WERI-Rb-1 (cell line): ENCODE measurements at regions not wholly inside any gene's neighbourhood (a gene's known extent, or its start where the extent isn't known, plus 50 kb on each side); places are given as distances from the start of the nearest gene placed in this dataset.

Source experiments
- DNase-seq: peaks from one replicate; pipeline ENCODE4 v3.0.0-alpha.2; 2020
- H3K27ac ChIP-seq: fragments of 250-450 bp; sonication (Bioruptor Pico); 2 replicates; pipeline ENCODE4 v1.5.1; 2020; ENCODE audit warnings: mild to moderate bottlenecking, moderate library complexity
- H3K27me3 ChIP-seq: fragments of 250-450 bp; sonication (Bioruptor Pico); 2 replicates; pipeline ENCODE4 v1.5.1; 2021; ENCODE audit warnings: mild to moderate bottlenecking, low read depth, moderate library complexity; ENCODE audit not compliant: insufficient read depth, severe bottlenecking
- H3K36me3 ChIP-seq: fragments of 250-450 bp; sonication (Bioruptor Pico); 2 replicates; pipeline ENCODE4 v1.5.1; 2020; ENCODE audit warnings: mild to moderate bottlenecking, moderate library complexity
- H3K4me3 ChIP-seq: 2 replicates; pipeline ENCODE4 v1.5.1; 2011; ENCODE audit warnings: low read depth, mild to moderate bottlenecking, control low read depth, low read length
- H3K9me3 ChIP-seq: fragments of 250-450 bp; sonication (Bioruptor Pico); 2 replicates; pipeline ENCODE4 v1.5.1; 2021; ENCODE audit warnings: mild to moderate bottlenecking, moderate library complexity; ENCODE audit not compliant: severe bottlenecking
- TF ChIP-seq, protein P1 (sequence below): IDR thresholded peaks from 2 replicates; pipeline ENCODE4 v1.5.1; 2011; ENCODE audit warnings: low read depth, mild to moderate bottlenecking, control low read depth, inconsistent platforms, low read length

DNA sequence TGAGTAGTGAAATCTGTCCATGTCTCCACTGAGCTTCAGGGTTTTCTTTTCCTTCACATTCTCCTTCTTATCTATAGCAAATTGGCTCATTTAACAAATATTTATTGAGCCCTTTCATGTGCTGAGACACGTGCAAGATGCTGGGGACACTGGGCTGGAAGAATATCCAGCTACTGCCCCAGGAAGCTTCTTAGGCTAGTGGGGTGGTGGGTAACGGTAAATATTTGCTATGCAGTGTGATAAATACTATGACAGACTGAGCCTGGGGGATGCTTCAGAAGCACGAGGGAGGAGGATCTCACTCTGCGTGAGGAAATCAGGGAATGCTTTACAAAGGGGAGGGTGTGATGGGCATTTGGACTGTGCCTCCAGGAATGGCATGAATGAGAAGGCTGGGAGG lies 524.1 kb downstream of the GRIN2A start:
- no peak overlapping the region for H3K27ac ChIP-seq
- no peaks in the 10 kb centered on the region for H3K36me3 ChIP-seq
- no peaks in the 10 kb centered on the region for H3K9me3 ChIP-seq
- TF ChIP-seq, protein P1, sequence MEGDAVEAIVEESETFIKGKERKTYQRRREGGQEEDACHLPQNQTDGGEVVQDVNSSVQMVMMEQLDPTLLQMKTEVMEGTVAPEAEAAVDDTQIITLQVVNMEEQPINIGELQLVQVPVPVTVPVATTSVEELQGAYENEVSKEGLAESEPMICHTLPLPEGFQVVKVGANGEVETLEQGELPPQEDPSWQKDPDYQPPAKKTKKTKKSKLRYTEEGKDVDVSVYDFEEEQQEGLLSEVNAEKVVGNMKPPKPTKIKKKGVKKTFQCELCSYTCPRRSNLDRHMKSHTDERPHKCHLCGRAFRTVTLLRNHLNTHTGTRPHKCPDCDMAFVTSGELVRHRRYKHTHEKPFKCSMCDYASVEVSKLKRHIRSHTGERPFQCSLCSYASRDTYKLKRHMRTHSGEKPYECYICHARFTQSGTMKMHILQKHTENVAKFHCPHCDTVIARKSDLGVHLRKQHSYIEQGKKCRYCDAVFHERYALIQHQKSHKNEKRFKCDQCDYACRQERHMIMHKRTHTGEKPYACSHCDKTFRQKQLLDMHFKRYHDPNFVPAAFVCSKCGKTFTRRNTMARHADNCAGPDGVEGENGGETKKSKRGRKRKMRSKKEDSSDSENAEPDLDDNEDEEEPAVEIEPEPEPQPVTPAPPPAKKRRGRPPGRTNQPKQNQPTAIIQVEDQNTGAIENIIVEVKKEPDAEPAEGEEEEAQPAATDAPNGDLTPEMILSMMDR: no peak
- no peak overlapping the region for H3K4me3 ChIP-seq
- no peaks in the 10 kb centered on the region for H3K27me3 ChIP-seq
- DNase-seq: no peak

DNA sequence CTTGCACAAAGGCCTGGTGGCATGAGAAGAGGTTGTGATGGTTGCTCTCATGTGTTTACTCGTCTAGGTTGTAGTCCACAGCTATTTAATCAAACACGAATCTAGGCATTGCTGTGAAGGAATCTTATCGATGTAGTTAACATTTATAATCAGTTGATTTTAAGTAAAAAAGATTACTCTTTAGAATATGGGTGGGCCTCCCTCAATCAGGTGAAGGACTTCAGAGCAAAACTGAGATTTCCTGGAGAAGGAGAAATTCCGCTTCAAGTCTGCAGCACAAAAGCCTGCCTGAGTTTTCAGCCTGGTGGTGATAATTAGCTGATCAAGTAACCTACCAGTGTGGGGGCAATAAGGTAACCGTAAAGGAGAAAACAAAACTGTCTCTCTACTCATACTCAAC lies 523.6 kb downstream of the GRIN2A start:
- no peak overlapping the region for H3K4me3 ChIP-seq
- no peaks in the 10 kb centered on the region for H3K36me3 ChIP-seq
- no peak for DNase-seq

DNA sequence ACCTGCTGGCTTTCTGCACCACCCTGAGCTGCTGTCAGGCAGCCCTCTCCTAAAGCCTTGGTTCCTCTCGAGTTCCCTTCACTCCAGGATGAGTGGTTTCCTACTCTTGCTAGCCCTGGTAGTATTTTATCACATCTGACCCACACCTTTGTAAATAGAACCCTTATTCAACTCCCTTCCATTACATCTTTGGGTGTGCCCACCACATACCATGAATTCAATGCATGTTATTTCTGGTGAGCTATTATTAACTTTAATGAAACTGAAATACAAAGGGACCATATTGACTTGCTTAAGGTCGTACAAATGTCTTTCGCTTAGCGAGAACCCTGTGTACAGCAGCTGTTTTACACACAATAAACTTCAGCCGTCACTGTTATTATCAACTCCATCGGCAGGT lies 521.3 kb downstream of the GRIN2A start:
- H3K9me3 ChIP-seq: no peaks in the 10 kb centered on the region
- TF ChIP-seq, protein P1: no peak
- no peak for DNase-seq

More for the DNA sequence above, 523.6 kb downstream of the GRIN2A start:
- Histone ChIP-seq H3K27me3 (no peaks in the 10 kb centered on the region), H3K9me3 (no peaks in the 10 kb centered on the region), H3K27ac (no peak overlapping the region)
- TF ChIP-seq, protein P1: no peak

DNA sequence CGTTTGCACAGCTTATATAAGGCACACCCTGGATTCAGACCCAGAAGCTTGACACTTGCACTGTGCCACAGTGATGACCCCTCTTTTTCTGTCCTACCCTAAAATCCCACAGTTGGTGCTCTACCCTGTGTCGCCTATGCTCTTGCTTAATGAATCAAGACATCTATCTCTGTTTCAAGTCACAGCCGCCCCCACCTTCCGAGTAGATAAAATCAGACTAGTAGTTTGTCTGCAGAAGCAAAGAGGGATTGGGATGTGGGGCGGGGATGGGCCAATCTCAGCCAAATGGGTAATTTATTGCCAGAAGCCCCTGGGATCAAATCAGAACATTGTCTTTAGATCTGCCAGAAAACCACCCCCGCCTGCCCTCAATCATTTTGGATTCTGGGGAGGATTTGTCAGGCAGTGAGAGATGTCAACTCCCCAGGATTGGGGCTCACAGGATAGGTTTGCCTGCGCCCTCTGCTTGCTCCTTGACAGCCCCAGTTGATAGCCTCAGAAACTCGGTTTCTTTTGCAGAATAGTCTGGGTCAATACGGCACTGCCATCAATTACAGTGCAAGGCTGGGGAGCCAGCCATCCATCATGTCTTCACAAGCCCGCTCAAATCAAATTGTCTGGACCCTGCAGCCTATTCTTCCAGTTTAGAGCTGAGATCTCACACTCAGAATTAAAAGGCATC lies 520.8 kb downstream of the GRIN2A start:
- H3K36me3 ChIP-seq: no peaks in the 10 kb centered on the region
- no peaks in the 10 kb centered on the region for H3K9me3 ChIP-seq
- H3K4me3 ChIP-seq: no peak overlapping the region
- DNase-seq: no peak
- no peak overlapping the region for H3K27ac ChIP-seq
- TF ChIP-seq, protein P1: no peak
- no peaks in the 10 kb centered on the region for H3K27me3 ChIP-seq

More for the DNA sequence above, 521.3 kb downstream of the GRIN2A start:
- Histone ChIP-seq H3K4me3 (no peak overlapping the region), H3K27ac (no peak overlapping the region), H3K36me3 (no peaks in the 10 kb centered on the region), H3K27me3 (no peaks in the 10 kb centered on the region)

DNA sequence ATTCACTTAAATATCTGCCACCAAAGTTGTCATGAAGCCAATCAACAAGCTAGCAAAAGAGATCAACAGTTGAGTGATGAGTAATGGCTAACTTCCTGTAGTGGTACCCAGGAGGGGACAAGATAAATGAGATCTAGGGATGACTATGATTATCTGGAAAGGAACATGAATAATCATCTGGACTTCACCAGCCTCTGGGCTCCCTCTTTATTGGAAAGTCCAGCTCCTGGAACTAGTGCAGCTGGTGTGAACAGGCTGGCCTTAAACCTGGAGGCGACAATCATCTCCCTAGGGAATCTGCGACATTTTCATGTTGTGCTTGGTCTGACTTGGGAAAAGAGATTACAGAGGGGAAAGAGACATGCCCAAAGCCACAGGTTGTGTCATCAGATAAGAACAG lies 518.6 kb downstream of the GRIN2A start:
- Histone ChIP-seq H3K27ac (no peak overlapping the region), H3K9me3 (no peaks in the 10 kb centered on the region), H3K36me3 (no peaks in the 10 kb centered on the region), H3K27me3 (no peaks in the 10 kb centered on the region), H3K4me3 (no peak overlapping the region)
- TF ChIP-seq, protein P1: no peak
- no peak for DNase-seq

DNA sequence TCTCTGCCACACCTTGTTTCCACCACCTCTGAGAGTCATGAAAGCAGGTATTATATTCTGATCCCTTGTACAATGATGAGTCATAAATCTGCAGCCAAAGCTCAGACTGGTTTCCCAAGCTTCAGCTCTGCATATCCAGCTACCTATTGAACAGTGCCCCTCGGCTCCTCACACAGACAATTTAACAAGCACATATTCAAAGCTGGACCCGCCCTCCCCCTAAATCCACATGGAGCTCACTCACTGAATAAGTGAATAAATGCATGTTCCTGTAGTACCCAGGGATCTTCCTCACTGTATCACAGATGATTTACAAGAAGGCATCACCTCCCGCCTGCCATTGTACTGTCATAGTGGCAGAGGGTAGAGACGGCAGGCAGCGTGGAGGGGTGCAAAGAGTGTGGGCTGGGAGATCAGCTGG lies 516.4 kb downstream of the GRIN2A start:
- Histone ChIP-seq H3K27me3 (no peaks in the 10 kb centered on the region), H3K36me3 (no peaks in the 10 kb centered on the region)
- no peak for DNase-seq

More for the DNA sequence above, 516.4 kb downstream of the GRIN2A start:
- Histone ChIP-seq H3K27ac (no peak overlapping the region), H3K4me3 (no peak overlapping the region), H3K9me3 (no peaks in the 10 kb centered on the region)
- TF ChIP-seq, protein P1: no peak
